GM19239 (cell line): ENCODE measurements at regions not wholly inside any gene's neighbourhood (a gene's known extent, or its start where the extent isn't known, plus 50 kb on each side); places are given as distances from the start of the nearest gene placed in this dataset.

ENCODE experiments used
- DNase-seq: peaks from one replicate; pipeline ENCODE4 v3.0.0; 2011; ENCODE audit warnings: low spot score; ENCODE audit not compliant: insufficient read length
- FAIRE-seq: peaks from 2 replicates; lab custom pipeline; 2011; peaks lifted over from hg19 to GRCh38; lab: Jason Lieb, UNC

DNA sequence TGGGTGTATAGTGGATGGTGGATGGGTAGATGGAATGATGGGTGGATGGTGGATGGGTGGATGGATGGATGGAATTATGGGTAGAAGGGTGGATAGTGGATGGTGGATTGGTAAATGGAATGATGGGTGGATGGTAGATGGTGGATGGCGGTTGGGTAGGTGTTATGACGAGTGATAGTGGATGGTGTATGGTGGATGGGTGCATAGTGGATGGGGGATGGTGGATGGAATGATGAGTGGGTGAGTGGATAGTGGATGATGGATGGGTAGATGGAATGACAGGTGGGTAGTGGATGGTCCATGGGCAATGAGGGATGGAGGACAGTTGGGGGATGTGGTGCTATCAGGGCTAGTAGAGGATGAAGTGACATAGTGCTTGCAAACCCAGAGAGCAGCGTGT, 182.4 kb downstream of the BRD1 start:
- FAIRE-seq (no peak), DNase-seq (no peak)

DNA sequence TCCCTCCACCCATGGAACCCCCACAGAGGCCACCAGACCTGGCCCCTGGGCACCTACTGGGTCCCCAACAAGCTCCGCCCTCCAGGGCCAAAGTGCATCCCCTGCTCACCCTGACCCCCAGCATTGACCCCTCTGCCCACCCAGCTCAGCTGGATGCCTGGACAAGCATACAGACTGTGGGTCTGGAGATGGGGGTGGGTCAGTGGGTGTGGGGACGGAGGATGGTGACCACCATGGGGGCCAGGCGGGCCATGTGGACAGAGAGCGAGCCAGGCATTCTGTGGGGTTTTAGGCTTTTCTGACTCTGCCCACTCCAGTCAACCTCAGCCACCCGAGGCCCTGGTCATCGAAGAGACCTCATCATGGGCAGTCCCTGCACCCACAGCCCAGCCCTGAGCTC, 183.7 kb downstream of the BRD1 start:
- no peak for FAIRE-seq
- no peak for DNase-seq

DNA sequence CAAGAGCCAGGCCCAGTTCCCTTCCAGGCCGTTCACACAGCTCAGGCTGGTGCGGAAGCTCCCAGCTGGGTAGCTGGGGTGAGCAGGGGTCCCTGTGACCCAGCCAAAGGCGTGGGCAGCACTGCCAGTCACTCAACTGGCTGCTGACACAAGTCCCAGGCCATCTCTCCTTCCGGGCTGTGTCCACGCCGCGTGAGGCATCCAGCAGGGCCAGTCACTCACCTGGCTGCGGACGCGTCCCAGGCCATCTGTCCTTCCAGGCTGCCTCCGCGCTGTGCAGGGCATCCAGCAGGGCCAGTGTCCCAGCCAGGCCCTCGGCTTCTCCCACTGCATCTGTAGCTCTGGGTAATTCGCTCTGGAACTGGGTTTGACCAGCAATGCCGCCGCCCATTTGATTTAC, 184.2 kb downstream of the BRD1 start:
- FAIRE-seq (no peak), DNase-seq (no peak)

DNA sequence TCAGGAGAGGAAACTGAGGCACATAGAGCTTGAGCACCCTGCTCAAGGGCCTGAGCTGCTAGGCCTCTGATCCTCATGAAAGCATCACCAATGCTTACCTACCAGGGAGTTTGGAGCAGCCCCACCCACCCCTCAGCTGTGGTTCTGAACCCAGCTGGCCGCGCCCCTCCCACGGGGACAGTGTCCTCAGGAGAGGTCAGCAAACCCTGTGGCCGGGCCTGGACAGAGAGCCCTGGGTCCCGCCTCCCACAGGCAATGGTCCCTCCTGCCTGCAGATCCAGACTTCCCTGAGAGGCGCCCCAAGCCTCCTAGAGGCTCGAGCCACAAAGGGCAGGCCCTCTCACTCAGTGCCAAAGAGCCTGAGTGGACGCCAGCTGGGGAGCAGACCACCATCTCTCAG, 184.9 kb downstream of the BRD1 start:
- FAIRE-seq (no peak), DNase-seq (no peak)

DNA sequence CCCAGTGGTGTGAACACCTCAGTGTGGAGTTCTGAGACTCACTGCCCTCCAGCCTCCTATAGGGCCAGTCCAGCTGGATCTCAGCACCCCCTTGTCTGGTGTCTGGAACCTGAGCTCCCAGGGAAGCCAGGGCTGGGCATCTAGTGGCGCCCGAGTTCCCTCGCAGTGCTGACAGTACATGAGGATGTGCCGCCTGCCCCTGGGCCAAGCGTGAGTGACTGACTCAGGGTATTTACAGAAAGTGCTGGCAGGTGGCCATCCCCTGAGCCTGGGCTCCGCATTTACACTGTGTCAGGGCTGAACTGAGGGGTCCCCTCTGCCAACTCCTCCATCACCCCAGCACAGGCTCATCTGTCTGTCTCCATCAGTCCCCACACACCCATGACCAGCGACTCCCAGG, 185.3 kb downstream of the BRD1 start:
- DNase-seq = no peak
- FAIRE-seq = no peak

DNA sequence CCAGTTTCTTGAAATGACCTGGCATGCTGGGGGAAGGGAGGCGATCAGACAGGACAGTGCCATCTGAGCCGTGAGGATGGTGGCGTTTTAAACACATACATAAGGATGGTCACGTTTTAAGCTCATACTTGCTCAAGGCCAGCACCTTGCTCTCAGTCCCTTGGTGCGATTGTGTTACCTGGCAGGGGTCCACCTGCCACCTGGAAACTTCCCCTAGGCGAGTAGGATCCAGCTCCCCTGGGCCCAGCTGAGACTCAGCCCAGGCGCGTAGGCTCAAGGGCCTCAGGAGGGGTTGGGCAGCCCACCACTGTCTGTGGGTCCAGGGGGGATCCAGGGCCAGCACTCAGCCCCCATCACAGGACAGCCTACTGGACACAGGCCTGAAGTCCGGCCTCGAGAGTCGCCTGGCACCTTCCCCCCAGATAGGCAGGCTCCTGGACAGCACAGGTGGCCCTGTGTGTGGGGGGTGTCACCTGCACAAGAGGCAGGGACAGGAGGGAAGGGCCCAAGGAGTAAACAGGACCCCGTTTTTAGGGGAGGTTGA, 185.8 kb downstream of the BRD1 start:
- DNase-seq = no peak
- no peak for FAIRE-seq

DNA sequence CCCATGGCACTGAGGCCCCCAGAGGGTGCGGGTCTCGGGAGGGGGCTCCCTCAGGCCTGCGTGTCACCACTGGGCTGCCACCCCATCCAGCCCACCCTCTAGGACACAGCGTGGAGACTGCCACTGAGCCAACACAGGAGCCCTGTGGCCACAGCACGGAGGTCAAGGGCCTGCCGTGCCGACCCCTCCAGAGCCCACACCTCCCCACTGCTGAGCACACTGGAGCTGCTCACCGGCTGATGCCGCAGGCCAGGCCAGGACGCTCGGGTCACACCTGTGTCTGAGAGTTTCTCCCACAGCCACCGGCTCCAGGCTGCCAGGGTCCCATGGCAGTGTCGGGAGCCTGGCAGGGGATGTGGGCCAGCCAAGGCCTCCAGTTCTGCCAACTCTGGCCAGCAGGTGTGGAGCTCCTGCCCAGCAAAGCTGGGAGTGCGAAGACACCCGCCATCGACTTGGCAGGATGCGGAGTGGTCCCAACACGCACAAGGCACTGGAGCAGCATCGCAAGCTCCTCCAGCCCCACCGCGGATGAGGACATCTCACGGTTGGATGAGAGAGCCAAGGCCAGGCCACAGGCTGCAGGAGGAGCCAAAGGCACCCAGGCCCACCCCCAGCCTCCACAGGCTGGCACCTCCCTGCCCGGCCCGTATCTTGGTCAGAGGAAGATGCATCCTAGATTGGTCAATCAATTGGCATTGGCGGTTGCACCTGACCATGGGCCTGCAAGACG, 187.1 kb downstream of the BRD1 start:
- DNase-seq (no peak), FAIRE-seq (no peak)

DNA sequence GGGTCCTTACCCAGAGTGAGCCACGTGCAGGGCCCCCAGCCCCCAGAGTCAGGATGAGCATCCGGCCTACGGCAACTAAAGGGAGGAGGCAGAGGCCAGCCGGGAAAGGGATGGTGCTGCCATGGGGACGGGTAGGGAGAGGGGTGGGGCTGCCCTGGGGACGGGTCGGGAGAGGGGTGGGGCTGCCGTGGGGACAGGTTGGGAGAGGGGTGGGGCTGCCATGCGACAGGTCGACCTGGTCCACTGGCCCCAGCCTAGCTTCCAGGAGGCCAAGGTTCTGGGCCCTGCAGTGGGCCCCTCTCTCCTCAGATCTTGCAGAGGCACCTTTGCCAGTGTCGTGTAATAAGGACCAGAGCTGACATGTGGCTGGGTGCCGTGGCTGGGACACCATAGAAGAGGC, 187.7 kb downstream of the BRD1 start:
- DNase-seq (no peak), FAIRE-seq (no peak)

DNA sequence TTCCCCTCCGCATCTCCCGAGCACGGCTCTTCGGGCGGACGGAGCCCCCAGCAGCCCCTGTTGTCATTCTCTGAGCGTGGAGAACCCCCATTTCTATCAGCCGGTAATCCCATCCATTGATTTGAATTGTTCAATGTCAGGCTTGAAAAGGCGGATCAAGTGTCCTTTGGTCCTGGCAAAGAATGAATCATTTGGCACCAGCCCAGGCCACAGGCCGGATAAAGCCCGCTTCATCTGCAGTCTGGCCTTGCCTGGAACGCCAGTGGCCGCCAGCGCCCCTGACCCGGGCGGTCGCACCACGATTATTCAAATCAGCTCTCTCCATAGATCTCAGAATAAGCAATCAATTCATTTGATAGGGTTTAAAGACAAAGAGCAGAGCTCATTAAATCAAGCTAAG, 188.9 kb downstream of the BRD1 start:
- DNase-seq = no peak
- no peak for FAIRE-seq

DNA sequence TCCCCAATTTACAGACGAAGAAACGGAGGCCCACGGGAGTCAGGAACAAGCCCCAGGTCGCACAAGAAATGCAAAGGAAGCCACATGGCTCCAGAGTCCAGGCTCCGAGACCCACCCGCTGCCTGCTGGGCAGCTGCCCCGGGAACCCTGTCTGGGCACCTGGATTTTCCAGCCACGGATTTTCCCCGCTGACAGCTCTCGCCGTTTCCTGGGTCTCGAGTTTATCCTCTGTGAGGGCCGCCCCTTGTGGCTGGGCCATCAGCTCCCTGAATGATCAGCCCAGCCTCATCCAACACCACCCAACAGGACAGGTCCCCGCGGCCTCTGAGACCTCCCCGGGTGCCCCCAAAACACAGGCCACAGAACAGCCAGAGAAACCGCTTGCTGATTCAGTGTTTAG, 189.7 kb downstream of the BRD1 start:
- FAIRE-seq = no peak
- no peak for DNase-seq

DNA sequence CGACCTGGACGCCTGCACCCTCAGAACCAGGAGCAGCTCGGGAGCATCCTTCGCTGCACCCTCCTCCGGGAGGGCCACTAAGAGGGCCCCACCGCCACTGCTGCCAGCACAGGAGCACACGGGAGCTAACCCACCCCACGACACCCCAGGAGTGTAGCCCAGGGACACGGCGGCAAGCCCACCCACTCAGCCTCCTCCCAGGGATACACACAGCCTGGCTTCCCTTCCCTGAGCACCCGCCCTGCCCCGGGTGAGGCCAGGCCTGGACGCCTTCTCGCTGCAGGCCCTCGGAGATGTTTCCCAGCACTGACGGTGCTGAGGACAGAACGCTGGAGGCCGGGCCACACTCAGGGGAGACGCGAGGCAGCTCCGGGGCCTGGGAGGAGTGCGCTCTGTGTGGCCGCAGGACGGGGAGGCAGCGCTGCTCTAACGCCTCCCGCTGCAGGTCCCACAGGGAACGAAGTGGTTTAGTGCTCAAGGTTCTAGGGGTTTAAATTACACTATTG, 190.4 kb downstream of the BRD1 start:
- no peak for DNase-seq
- no peak for FAIRE-seq

DNA sequence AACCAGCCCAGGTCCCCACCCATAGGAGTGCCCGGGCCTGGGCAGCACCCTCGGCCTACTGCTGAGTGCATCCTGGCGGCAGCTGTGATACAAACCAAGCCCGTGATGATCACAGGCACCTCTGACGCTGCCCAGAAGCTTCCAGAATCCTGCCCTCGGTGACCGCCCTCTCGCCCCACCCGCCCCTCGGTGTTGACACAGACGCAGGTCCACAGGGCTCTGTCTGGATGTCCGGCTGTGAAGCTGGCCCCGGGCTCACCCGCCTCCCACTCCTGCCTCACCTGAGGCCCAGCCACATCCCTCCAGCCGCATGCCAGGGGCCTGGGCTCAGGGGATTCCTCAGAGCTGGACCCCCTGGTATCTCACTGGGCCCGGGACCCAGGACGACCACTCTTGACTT, 191.0 kb downstream of the BRD1 start:
- no peak for DNase-seq
- FAIRE-seq = no peak

DNA sequence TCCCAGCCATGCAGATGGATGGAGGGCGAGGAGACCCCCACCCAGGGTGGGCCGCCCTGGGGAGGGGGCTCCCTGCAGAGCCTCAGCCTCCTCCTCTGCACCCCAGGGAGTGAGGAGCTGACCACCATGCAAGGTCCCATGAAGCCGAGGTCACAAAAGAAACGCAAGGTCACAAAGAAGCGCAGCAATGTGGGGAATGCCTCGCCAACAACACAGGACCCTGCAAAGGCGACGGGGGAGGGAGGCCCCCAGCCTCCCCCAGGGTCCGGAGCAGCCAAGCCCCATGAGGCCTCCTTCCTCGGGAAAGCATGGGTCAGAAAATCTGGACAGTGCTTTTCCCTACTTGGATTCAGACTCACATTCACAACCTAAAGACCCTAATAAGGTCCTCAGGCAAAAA, 191.5 kb downstream of the BRD1 start:
- no peak for DNase-seq
- no peak for FAIRE-seq

DNA sequence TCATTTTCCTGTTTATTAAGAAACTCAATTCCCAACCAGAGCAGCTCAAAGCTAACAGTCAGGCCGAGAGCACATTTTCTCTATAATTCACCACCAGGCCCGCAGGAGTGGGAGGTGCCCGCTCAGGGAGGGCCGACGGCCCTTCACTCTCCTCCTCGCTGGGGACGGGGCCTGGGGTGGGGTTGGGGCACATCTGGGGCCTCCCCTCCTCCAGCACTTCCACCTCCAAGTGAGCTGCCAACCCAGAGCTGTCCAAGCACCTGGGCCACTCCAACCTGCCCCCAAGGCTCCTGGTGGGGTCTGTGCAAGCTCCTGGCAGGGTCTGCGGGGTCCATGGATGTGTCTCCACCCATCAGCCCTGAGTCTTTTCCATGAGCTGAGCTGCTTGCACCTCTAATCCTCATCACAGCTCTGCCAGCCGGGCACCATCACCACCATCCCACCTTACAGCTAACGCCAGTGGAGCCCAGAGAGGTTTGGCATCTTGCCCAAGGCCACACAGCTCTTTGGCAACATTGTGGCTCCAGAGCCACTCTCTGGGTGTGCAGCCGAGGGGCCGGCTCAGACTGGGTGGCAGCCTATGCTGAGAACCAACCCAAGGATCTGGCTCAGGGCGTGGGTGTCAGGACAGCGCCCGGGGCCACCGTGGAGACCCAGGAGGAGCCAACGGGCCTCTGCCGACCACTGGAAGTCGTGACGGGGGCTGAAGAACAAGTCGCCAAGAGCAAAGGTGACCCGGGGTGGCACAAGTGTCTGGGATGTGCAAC, 193.5 kb downstream of the BRD1 start:
- FAIRE-seq (no peak), DNase-seq (no peak)

DNA sequence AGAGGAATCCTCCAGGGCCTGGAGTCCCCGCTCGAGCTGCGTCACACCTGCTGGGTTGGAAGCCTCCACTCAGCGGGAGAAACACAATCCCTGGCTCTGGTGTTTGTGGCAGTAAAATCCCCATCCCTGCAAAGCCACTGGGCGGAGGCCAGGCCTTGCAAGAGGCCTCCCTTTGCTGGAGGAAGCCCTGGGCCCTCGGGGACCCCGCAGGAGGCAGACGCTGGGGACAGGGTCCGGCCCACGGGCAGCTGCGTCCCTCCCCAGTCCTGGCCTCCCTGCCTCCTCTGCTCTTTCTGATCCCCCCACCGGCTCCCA, 194.7 kb downstream of the BRD1 start:
- no peak for FAIRE-seq

DNA sequence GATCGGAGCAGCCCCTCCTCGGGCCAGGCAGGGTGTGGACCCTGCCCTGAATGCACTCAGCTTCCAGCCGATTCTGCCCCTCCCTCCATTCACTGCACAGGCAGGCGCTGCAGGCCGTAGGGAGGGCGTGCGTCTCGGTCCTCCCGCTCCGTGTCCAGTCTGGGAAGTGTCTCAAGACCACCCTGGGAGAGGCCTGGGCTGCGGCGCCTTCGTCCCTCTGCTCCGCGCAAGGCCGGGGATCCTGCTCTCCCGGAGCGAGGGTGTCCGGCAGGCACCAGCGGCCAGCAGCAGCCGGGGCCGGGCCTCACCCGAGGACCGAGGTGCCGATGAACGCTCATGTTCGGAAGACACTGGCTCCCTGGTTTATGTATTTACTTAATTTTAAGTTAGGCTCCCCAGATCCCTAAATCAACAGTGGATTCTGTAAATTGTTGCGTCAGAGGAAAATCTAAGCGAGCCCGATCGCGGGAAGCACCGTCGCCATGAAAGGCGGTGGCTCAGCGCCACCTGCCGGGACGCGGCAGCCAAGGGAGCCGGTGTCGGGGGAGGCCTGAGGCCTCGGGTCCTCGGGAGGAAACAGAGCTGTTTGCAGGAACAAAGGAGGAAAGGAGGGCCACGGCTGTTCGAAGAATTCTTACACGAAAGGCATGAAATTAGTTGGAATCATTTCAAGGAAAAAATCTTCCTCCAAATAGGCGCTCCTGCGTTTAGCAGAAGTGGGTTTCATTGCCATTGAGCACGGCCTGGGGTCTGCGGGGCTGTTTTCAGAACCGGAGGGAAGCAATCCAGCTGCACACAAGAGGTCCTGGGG, 195.3 kb downstream of the BRD1 start:
- DNase-seq (peak; percentile 64), FAIRE-seq (no peak)

More for the DNA sequence above, 194.7 kb downstream of the BRD1 start:
- DNase-seq = no peak

DNA sequence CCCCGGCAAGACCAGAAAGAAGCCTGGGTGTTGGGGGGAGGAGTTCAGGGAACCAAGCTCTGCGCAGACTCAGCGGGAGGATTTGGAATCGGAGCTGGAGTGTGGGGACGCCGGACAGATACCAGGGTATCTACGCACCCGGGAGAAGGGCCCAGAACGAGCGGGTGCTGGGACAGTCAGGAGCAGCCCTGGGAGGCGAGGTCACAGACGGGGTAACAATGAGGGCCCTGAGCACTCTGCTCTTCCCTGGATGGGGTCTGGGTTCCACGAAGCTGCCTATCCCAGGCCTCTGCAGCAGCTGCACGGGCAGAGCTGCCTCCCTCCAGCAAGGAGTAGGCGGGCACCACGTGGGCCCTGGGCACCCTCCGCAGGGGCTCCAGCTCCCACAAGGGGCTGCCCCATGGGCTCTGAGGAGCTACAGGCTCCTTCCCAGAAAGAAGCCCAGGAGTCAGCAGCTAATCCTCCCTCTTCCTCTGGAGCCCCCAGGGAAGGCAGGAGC, 197.2 kb downstream of the BRD1 start:
- no peak for DNase-seq
- no peak for FAIRE-seq

DNA sequence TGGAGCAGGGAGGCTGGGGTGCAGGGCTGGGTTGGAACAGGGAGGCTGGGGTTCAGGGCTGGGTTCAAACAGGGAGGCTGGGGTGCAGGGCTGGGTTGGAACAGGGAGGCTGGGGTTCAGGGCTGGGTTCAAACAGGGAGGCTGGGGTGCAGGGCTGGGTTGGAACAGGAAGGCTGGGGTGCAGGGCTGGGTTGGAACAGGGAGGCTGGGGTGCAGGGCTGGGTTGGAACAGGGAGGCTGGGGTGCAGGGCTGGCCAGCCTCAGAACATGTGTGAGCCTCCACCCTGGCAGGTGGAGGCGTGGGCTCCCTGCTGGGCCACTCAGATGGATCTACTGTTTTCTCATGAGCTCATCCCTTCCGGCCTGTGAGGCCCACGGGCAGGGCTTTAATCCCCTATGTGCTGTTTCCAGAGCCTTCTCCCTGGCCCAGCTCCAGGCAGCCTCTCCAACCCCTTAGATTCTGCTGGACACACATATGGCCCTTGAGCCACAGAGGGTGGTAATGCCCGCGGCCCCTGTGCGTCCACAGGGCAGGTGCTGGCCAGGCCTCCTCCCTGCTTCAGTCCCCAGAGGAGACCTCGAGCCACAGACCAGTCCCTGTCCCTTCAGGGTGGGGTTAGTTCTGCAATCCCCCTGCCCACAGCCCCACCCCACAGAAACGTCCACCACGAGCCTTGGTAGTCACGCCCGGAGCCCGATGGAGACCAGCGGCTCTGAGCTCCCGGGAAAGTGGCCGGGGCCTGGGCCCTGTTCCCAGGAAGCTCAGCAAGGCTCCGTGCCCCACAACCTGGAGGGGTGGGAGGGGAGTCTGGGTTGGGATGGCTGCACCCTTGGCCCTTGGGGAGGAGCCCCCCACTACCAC, 197.9 kb downstream of the BRD1 start:
- FAIRE-seq = no peak
- DNase-seq = no peak

DNA sequence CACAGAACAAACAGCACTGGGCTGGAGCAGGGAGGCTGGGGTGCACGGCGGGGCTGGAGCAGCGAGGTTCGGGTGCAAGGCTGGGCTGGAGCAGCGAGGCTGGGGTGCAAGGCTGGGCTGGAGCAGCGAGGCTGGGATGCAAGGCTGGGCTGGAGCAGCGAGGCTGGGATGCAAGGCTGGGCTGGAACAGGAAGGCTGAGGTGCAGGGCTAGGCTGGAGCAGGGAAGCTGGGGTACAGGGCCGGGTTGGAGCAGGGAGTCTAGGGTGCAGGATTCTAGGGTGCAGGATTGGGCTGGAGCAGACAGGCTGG, 198.5 kb downstream of the BRD1 start:
- DNase-seq (no peak), FAIRE-seq (no peak)
